Dedifferentiated amniotic fluid mesenchymal stem cell (primary cell): ENCODE measurements at regions not wholly inside any gene's neighbourhood (a gene's known extent, or its start where the extent isn't known, plus 50 kb on each side); places are given as distances from the start of the nearest gene placed in this dataset.
A peak's percentile ranks its signal among the peaks of the same experiment; 100 is the strongest.

Experiments
- DNase-seq: peaks from one replicate; pipeline ENCODE4 v3.0.0-alpha.2; 2016; ENCODE audit errors: extremely low spot score

GRCh38 chr1:8115031-8115768, 89.1 kb upstream of the ERRFI1 start:
- DNase-seq = no peak

GRCh38 chr1:8113262-8114220, 87.4 kb upstream of the ERRFI1 start:
- no peak for DNase-seq

GRCh38 chr1:8112611-8113261, 86.6 kb upstream of the ERRFI1 start:
- no peak for DNase-seq

- no peak for DNase-seq
Measured at GRCh38 chr1:8111560-8111959, 85.5 kb upstream of the ERRFI1 start.

- no peak for DNase-seq
Measured at GRCh38 chr1:8109216-8109615, 83.1 kb upstream of the ERRFI1 start.

- no peak for DNase-seq
Measured at GRCh38 chr1:8107897-8108296, 81.8 kb upstream of the ERRFI1 start.

GRCh38 chr1:8104278-8105236, 78.4 kb upstream of the ERRFI1 start:
- no peak for DNase-seq

- DNase-seq = no peak
Measured at GRCh38 chr1:8097908-8098307, 71.8 kb upstream of the ERRFI1 start.

- DNase-seq = peak; percentile 78
Measured at GRCh38 chr1:8097077-8097799, 71.1 kb upstream of the ERRFI1 start.

- DNase-seq = peak; percentile 71
Measured at GRCh38 chr1:8096105-8097011, 70.2 kb upstream of the ERRFI1 start.

GRCh38 chr1:8095584-8095983, 69.5 kb upstream of the ERRFI1 start:
- DNase-seq = no peak

- DNase-seq = peak; percentile 38
Measured at GRCh38 chr1:8094481-8095241, 68.6 kb upstream of the ERRFI1 start.

- DNase-seq = no peak
Measured at GRCh38 chr1:8093221-8093980, 67.3 kb upstream of the ERRFI1 start.

GRCh38 chr1:8092657-8093056, 66.5 kb upstream of the ERRFI1 start:
- DNase-seq = no peak

GRCh38 chr1:8091691-8092090, 65.6 kb upstream of the ERRFI1 start:
- DNase-seq = no peak

- peak; percentile 88 for DNase-seq
Measured at GRCh38 chr1:8090241-8090702, 64.2 kb upstream of the ERRFI1 start.

GRCh38 chr1:8089535-8090228, 63.6 kb upstream of the ERRFI1 start:
- DNase-seq = no peak
